HG02588 (cell line): ENCODE measurements at regions not wholly inside any gene's neighbourhood (a gene's known extent, or its start where the extent isn't known, plus 50 kb on each side); places are given as distances from the start of the nearest gene placed in this dataset.
"Not testable (repeated sequence)": the region's sequence is repeated elsewhere in the genome, so short reads cannot be mapped to it uniquely, and the experiment has no call there.

ENCODE experiments used
- ATAC-seq: cut with Tn5 transposase; IDR thresholded peaks from one replicate; pipeline ENCODE4 v1.9.1; 2021; ENCODE audit warnings: mild to moderate bottlenecking, moderate library complexity; ENCODE audit not compliant: unreplicated experiment

DNA sequence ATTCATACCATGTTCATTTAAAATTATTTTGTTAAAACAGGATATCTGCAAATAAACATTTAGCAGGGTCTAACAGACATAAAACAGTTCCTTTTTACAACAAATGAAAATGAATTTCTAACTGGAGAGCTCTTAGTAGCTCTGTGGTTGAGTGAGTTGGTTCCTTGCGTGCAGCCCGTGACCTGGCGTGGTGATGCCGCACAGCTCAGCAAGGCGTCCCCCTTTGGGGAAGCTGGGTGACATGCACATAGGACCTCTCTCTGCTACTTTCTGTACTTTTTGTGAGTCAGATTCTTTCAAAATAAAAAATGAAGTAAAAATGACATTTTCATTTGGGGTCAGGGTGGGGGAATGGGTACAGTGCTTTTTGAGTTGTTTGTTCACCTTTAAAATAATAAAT lies 75.9 kb downstream of the NPIPB11 start:
- ATAC-seq: not testable (repeated sequence)

DNA sequence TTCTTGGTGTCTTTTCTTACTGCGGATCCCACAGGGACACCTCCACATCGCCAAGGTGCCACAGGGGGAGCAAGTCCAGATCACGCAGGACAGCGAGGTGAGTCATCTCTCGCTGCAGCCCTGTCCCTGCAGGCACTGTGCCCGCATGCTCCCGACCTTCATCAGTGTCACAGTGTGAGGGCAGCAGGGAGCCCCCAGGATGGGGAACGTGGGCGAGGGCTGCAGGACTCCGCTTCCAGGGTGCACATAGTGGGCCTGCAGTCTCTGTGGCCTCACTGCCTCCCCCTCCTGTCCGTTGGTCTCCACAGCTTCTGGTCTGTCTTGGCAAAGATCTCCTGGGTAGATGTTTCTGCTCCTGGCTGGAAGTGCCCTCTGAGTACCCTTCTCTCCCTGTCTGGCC lies 78.0 kb downstream of the NPIPB11 start:
- ATAC-seq: not testable (repeated sequence)

- ATAC-seq: not testable (repeated sequence)
Observed at GRCh38 chr16:29327631-29328408, 78.7 kb downstream of the NPIPB11 start.

- not testable (repeated sequence) for ATAC-seq
Observed at GRCh38 chr16:29326164-29327125, 80.1 kb downstream of the NPIPB11 start.

GRCh38 chr16:29323725-29324124 lies 82.8 kb downstream of the NPIPB11 start:
- not testable (repeated sequence) for ATAC-seq

DNA sequence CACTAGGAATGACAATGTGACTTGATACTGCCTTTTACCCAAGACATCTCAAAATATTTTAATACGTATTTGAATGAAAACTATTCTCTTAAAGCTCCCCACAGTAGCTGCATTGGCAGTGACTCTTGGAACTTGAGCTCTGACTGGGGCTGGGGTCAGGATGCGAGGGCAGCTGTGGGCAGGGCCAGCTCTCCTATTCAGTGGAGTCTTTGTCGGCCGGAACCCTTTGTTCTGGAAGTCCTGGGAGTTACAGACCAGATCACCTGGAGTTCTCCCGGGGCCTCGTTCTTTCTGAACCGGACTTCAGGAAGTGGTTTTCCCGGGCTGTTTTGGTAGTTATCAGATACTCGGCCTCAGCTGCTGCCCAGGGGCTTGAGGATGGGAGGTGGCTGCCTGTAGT lies 84.9 kb downstream of the NPIPB11 start:
- no peak for ATAC-seq

DNA sequence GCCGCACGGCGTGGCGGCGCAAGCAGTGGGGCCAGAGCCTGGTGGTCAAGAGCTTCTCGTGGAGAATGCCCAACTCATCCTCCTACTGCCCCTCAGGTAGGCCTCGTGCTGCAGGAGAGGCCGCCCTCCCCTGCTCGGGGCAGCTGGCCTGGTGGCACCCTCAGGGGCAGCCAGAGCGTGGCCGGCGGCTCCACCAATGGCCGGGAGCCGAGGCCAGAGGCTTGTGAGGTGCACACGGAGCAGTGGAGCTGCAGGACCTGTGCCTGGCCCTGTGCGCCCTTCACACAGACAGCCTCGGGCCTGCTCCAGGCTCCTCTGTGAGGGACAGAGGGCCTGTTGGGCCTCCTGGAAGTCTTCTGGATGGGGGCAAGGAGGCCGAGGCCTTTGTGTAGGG lies 85.5 kb downstream of the NPIPB11 start:
- ATAC-seq: no peak

GRCh38 chr16:29320274-29320999 lies 86.1 kb downstream of the NPIPB11 start:
- ATAC-seq: no peak

DNA sequence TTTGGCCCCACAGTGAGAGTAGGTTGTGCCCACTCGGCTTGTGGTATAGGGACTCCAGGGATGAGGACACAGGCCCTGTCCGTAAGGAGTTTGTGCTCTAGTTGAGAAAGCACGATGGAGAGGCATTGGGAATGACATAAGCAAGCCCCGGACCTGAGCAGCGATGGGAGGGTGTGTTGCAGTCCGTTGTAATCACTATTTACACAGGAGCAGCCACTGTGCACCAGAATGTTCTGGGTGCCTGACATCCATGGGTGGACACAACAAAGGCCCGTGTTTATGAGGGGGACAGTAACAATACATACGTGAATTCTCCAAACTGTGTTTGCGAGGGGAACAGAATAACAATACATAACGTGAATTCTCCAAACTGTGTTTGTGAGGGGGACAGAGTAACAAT lies 86.8 kb downstream of the NPIPB11 start:
- no peak for ATAC-seq

DNA sequence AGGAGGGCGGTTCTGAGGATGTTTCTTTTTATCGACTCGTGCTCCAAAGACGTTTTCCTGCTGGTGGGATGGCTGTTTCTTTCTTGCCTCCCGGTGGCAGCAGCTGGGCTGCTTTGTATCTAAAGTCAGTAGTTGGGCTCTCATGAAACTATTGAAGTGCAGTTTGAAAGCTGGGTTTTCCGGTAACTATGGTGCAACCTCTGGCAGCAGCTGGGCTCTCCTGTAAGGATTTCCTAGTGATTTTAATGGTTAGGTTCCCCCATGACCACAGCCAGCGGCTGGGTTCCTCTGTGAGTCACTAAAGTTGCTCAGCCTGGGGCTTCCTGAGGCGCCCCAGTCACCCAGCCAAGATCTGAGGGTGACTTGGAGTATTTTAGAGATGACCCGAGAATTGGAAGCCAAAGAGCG lies 87.9 kb downstream of the NPIPB11 start:
- not testable (repeated sequence) for ATAC-seq

GRCh38 chr16:29318037-29318436 lies 88.5 kb downstream of the NPIPB11 start:
- no peak for ATAC-seq

- ATAC-seq: no peak
Observed at GRCh38 chr16:29317269-29317668, 89.2 kb downstream of the NPIPB11 start.

DNA sequence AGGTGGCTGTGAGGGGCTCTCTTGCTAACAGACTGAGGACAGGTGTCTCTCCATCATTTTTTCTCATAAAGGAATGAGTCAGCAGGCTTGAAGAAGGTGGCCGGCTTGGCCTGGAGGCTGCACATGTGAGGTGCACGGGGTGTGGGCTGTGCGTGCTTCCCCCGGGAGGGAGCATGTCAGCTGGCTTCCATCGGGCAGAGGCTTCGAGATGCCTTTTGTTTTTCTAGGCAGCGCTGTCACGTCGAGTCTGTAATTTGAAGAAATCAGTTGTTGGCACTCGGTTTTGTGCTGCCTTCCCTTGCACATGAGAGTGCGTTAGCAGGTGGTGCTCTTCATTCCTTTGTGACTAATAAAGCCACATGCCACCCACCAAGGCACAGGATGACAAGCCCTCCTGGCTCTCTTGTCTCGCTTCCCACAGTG lies 89.7 kb downstream of the NPIPB11 start:
- no peak for ATAC-seq

DNA sequence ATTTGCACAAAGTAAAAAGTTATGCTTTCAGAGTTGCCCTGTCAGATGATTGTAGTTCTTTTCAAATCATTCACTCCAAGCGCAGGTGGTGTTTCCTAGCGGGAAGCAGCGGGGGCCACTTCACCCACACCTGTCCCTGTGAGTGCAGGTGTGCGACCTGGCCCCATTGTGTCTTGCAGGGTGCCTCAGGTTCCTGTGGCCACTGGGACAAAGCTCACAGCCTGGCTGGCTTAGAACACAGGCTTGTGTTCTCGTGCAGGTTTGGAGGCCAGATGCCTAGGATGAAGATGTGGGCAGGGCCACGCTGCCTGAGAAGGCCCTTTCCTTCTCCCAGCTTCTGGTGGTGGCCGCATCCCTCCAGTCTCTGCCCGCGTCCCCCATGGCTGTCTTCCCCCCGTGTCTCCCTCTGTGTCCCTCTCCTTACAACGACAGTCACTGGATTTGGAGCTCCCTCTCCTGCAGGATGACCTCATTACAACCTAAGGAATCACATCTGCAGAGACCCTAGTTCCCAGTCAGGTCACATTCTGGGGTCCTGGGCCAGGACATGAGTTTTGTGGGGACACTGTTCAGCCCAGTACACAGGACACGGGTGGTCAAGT lies 90.5 kb downstream of the NPIPB11 start:
- ATAC-seq: no peak

DNA sequence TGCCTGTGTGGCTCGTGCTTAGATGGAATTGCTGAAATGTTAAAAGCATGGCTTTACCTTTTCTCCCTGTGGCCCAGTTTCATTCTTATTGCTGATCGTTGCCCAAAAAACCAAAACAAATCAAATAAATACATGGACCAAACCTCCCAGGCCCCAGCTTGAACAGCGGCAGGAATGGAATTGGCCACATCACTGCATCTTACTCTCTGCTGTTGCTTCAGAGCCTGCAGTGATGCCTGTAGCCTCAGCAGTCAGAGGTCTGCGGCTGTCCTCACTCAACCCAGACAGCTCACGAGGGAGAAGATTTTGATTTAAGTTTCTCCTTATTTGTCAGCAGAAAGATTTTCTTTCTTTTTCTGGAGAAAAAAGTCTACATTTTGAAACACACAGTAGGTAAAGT lies 91.5 kb downstream of the NPIPB11 start:
- no peak for ATAC-seq

DNA sequence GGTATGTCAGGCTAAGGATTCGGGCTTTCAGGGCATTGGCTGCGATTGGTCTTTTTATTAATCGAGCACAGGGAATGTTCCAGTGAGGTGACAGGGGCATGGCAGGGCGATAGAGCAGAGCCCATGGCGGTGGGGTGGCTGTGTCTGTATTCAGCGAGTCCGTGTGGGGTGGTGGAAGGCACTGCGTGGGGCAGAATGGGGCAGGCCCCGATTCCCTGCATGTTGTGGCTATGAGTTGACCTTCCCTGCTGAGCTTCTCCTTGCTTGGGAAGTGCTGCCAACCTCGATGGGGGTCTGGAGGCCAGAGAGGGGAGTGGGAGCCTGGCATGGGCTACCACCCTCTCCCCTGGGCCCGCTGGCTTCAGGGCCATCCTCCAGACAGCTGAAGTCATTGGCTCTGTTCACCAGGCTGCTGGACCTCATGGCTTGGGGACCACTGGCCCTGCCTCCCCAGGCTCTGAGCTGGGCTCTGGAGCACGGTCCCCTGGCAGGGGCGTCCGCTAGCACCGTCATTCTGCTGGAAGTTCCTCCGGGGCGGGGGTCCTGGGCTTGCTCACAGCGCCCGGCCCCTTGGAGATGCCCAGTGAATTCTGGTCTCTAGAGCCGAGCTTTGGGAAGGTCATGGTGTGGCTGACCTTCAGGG lies 92.1 kb downstream of the NPIPB11 start:
- ATAC-seq: no peak

GRCh38 chr16:29313559-29314048 lies 92.9 kb downstream of the NPIPB11 start:
- ATAC-seq: no peak

- no peak for ATAC-seq
Observed at GRCh38 chr16:29312835-29313558, 93.5 kb downstream of the NPIPB11 start.

DNA sequence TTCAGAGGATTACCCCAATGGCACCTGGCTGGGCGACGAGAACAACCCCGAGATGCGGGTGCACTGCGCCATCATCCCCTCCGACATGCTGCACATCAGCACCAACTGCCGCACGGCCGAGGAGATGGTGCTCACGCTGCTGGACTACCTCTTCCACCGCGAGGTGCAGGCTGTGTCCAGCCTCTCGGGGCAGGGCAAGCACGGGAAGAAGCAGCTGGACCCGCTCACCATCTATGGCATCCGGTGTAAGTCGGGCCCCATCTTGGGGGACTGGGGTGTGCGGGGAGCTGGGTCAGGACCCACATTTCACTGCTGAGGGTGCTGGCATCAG lies 94.2 kb downstream of the NPIPB11 start:
- ATAC-seq: not testable (repeated sequence)
